NCI-H187 (cell line): ENCODE measurements at regions not wholly inside any gene's neighbourhood (a gene's known extent, or its start where the extent isn't known, plus 50 kb on each side); places are given as distances from the start of the nearest gene placed in this dataset.

ENCODE experiments used
- DNase-seq, 2 experiments: peaks; one replicate each; lab custom pipeline; 2025; lab: John Stamatoyannopoulos, UW

GRCh38 chr14:65934070-65934435 lies 521.5 kb downstream of the FUT8 start:
- no peak for DNase-seq

GRCh38 chr14:65936342-65936975 lies 523.9 kb downstream of the FUT8 start:
- DNase-seq: no peak

- no peak for DNase-seq
Observed at GRCh38 chr14:65937079-65937959, 524.8 kb downstream of the FUT8 start.

GRCh38 chr14:65937960-65938316 lies 525.4 kb downstream of the FUT8 start:
- DNase-seq: no peak

GRCh38 chr14:65938738-65939137 lies 526.2 kb downstream of the FUT8 start:
- DNase-seq: no peak

GRCh38 chr14:65939184-65939583 lies 526.7 kb downstream of the FUT8 start:
- DNase-seq: no peak

GRCh38 chr14:65940056-65940735 lies 527.7 kb downstream of the FUT8 start:
- DNase-seq: no peak

- DNase-seq: no peak
Observed at GRCh38 chr14:65941091-65941490, 528.6 kb downstream of the FUT8 start.

- DNase-seq: no peak
Observed at GRCh38 chr14:65943150-65943549, 530.6 kb downstream of the FUT8 start.

- DNase-seq: no peak
Observed at GRCh38 chr14:65943916-65944410, 531.4 kb downstream of the FUT8 start.

GRCh38 chr14:65945327-65945726 lies 532.8 kb downstream of the FUT8 start:
- no peak for DNase-seq

GRCh38 chr14:65946494-65946893 lies 534.0 kb downstream of the FUT8 start:
- DNase-seq: no peak

GRCh38 chr14:65948302-65948701 lies 535.8 kb downstream of the FUT8 start:
- no peak for DNase-seq

- peak in 1 of 2 experiments; percentile 29 for DNase-seq
Observed at GRCh38 chr14:65949711-65950516, 536.3 kb upstream of the CCDC196 start.

- DNase-seq: no peak
Observed at GRCh38 chr14:65954942-65955341, 531.2 kb upstream of the CCDC196 start.

- DNase-seq: no peak
Observed at GRCh38 chr14:65957631-65958205, 528.5 kb upstream of the CCDC196 start.

GRCh38 chr14:65958664-65959562 lies 527.3 kb upstream of the CCDC196 start:
- DNase-seq: peak in 1 of 2 experiments; percentile 20

GRCh38 chr14:65959563-65960024 lies 526.6 kb upstream of the CCDC196 start:
- no peak for DNase-seq

- DNase-seq: peak; percentile 23 to 63
Observed at GRCh38 chr14:65961004-65961403, 525.2 kb upstream of the CCDC196 start.

- DNase-seq: no peak
Observed at GRCh38 chr14:65962952-65963351, 523.2 kb upstream of the CCDC196 start.
